M059J (cell line): ENCODE measurements at regions not wholly inside any gene's neighbourhood (a gene's known extent, or its start where the extent isn't known, plus 50 kb on each side); places are given as distances from the start of the nearest gene placed in this dataset.

Experiments used
- DNase-seq: peaks from one replicate; pipeline ENCODE4 v3.0.0-alpha.2; 2012; ENCODE audit warnings: low read depth

DNA sequence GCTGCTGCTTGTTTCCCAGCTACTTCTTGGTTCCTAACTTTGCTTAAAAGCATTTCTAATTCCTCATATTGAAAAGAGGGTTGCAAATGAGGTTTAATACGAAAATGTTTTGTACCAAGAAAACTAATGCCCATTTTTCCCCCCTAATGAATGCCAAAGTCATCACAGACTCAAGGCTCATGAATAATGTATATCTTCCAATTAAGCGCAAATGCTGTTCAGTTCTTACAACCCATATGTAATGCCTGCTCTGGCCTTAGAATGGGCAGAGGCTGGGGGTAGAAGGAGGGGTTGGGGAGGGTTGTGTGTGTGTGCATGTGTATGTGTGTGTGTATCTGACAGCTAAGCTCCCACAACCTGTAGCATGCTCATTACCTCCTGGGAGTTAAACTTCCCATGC, 901.7 kb downstream of the KCNMA1 start:
- no peak for DNase-seq

GRCh38 chr10:76733441-76733936, 904.1 kb downstream of the KCNMA1 start:
- DNase-seq: no peak

GRCh38 chr10:76732306-76732705, 905.3 kb downstream of the KCNMA1 start:
- no peak for DNase-seq

DNA sequence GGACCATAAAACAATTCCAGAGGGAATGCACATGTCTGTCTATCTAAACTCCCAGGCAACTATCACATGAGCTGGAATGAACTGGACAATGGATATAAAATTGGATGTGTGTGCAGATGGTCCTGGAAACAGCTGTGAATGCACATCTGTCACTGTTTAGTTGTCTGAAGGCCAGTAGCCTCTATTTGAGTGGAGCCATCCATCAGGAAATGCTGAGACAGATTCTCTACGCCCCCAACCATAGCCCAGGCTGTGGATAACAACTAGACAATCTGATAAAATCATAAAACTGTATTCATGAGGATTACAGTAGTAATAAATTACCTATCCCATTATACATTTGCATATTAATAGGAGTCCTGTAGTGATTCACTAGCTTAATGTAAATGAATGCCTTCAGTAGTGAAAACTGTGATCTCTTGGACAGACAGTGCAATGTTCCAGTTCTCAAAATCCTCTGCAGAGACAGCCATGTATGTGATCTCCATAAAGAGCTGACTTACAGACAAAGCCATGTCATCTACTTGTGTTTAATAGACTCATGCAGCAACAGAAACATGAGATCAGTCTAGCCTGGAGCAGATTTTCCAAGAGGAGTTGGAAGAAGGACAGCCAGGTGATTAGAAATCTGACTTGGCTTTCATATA, 907.6 kb downstream of the KCNMA1 start:
- no peak for DNase-seq

- no peak for DNase-seq
These were observed 908.3 kb downstream of the KCNMA1 start for GRCh38 chr10:76729346-76729745.

GRCh38 chr10:76727038-76727437, 910.6 kb downstream of the KCNMA1 start:
- DNase-seq: no peak

- no peak for DNase-seq
These were observed 913.8 kb downstream of the KCNMA1 start for GRCh38 chr10:76723844-76724243.

- DNase-seq: no peak
These were observed 915.6 kb downstream of the KCNMA1 start for GRCh38 chr10:76721891-76722505.

DNA sequence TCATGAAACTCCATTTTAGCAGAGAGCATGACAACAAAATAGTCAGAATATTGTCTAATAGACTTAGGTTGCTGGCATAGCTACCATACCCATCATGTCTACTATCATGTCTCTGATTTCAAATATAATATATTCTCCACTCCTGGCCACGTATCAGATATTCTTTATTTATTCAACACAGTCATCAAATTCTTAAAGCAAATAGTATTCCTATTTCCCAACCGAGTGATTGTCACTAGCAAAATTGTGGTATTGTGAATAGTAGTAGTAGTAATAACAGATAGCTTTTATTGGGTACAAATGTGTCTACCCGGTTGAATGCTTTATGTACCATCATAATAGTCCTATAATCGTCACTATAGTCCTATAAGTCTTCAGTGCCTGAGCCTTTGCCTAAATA, 918.6 kb downstream of the KCNMA1 start:
- DNase-seq: no peak

GRCh38 chr10:76717141-76717540, 920.5 kb downstream of the KCNMA1 start:
- DNase-seq: peak; percentile 67

DNA sequence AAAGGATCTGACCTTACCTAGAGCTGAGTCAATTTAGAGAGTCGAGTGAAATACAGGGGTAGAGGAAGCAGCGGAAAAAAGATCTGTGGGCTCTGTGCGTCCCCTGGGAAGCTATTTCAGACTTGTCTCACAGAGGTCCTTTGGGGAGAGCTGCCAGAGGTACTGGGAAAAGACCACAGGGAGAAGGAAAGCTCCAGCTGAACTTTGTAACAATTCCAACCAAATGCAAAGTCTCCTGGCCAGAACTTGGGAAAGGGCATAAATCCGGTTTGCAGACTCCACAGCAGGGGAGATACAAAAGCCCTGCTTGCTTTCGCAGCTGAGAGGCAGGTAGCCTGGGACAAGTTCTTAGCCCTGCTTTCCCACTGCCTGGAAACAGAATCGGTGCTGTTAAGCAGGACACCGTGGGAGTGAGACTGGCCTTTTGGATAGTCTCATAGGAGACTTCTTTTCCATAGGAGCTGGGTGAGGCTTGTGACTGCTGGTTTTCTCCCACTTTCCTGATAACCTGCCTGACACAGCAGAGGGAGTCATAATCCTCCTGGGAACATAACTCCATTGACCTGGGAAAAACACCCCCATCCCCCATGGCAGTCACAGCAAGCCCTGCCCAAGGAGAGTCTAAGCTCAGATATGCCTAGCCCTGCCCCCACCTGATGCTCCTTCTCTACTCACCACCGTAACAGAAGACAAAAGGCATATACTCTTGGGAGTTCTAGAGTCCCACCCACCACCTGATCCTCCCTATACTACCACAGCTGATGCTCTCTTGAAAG, 926.2 kb downstream of the KCNMA1 start:
- no peak for DNase-seq

GRCh38 chr10:76700241-76700640, 937.4 kb downstream of the KCNMA1 start:
- DNase-seq: no peak

GRCh38 chr10:76697923-76698322, 939.7 kb downstream of the KCNMA1 start:
- no peak for DNase-seq

DNA sequence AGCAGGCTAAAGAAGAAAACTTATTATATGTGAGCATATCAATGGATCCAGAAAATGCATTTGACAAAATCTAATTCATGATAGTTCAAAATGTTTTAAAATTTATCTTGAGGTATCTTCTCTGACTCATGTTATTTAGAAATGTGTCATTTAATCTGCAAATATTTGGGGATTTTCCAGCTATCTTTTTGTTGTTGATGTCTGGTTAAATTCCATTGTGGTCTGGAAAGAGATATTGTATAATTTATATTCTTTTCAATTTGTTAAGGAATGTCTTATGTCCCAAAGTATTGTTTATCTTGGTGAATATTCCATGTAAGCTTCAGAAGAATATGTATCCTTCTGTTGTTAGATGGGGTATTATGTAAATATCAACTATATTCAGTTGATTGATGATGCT, 942.5 kb downstream of the KCNMA1 start:
- DNase-seq: peak; percentile 26

DNA sequence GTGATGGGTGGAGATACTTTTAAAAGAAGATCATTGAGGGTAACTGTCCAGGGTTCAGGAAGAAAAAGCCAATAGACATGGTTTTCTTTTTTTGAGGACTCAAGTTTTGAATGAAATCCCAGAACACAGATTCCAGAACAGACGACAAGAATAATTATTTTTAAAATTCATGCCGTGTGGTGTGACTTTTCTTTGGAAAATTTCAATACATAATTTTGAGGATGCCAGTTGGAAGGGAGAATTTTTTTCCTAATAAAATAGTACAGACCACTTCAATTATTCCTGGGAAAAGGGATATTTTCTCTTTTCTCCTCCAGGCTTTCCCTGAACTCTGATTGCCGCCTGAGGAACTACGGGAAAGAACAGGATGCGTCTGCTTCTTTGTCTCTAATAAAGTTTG, 951.4 kb downstream of the KCNMA1 start:
- no peak for DNase-seq

DNA sequence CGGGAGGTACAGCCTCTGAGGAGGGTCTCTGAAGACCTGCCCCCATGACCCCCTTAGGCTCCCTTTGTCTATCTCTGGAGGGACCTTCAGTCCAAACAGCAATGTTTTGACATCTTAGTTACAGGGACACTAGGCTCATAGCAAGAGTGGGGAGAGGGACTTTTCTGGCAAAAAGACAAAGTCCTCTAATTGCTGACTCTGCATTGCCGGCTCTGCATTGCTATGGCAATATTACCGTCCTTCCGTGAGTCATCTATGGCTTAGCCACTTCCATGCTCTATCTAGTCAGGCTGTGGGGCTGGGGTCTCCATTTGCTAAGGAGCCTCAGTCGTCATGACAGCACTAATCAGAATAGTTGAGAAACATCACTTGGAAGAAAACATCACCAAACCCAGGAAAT, 952.6 kb downstream of the KCNMA1 start:
- DNase-seq: no peak

- DNase-seq: no peak
These were observed 956.5 kb downstream of the KCNMA1 start for GRCh38 chr10:76681153-76681552.

DNA sequence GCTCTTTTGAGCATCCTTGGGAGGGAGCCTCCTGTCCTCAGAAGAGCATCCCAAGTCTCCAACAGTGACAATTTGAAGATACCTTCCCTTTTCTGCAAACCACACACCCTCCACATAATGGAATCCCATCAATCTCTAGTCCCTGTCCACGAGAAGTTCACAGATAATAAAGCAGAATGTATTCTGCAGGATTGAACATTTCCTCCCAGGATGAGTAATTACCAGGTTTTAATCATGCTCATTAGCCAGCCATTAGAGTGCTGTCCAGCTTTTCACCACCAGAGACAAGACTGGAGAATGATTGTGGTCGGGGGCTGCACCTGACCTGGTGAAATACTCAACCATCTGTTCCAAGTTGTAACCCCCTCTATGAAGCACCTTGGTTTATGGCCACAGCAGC, 958.6 kb downstream of the KCNMA1 start:
- no peak for DNase-seq

GRCh38 chr10:76675951-76676587, 961.5 kb downstream of the KCNMA1 start:
- peak; percentile 78 for DNase-seq

DNA sequence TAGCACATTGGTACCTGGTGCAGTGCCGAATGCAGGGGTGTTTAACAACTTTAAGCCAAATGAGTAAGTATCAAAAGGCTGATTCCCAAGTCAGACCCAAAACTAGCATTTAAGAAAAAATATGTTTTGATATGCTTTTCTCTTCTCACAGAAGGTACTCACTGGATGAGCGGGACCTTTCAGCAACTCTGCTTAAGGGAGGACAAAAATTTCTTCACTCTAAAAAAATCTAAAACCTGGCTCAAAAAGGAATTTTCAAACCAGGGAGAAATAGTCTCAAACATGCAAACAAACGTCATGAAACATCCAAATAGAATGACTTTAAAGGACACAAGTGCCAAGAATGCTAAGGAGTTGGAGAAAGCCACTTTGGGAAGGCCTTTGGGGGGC, 962.1 kb downstream of the KCNMA1 start:
- DNase-seq: no peak

GRCh38 chr10:76667408-76668370, 969.9 kb downstream of the KCNMA1 start:
- no peak for DNase-seq
